NCI-H82 treated with DMSO at 0.1 percent for 48 hours (cell line): ENCODE measurements at regions not wholly inside any gene's neighbourhood (a gene's known extent, or its start where the extent isn't known, plus 50 kb on each side); places are given as distances from the start of the nearest gene placed in this dataset.
"Not testable (repeated sequence)": the region's sequence is repeated elsewhere in the genome, so short reads cannot be mapped to it uniquely, and the experiment has no call there.

ENCODE experiments used
- DNase-seq: peaks from one replicate; lab custom pipeline; 2025; ENCODE audit not compliant: unreplicated experiment; lab: John Stamatoyannopoulos, UW

DNA sequence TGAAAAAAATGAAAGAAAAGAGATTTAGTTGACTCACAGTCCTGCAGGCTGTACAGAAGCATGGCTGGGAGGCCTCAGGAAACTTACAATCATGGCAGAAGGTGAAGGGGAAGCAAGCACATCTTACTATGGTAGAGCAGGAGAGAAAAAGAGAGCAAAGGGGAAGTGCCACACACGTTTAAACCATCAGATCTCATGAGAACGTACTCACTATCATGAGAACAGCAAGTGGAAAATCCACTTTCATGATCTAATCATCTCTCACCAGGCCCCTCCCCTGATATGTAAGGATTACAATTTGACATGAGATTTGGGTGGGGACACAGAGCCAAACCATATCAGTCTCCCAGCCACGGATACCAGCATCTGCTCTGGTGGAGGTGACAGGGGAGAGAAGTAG, 50.8 kb upstream of the CPOX start:
- DNase-seq, result no peak

DNA sequence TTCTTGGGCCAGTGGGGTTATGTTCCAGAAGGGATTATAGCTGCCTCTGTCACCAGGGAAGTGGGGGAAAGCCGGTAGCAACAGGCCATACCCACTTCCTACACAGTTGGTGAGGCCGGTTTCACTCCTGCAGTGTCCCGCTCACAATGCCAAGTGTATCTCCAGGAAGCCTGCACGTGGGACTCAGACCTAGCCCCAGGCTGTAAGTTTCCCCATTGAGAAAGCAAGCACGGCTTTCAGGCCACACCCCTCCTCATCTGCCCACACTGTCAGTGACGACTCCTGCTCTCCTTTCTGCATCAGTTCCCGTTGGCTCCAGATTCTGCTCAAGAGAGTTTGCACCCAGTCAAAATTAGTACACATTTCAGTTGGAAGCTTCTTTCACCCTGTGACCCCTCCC, 51.6 kb upstream of the CPOX start:
- DNase-seq, result no peak

- no peak for DNase-seq
These were observed 53.3 kb upstream of the CPOX start for GRCh38 chr3:98646680-98647079.

DNA sequence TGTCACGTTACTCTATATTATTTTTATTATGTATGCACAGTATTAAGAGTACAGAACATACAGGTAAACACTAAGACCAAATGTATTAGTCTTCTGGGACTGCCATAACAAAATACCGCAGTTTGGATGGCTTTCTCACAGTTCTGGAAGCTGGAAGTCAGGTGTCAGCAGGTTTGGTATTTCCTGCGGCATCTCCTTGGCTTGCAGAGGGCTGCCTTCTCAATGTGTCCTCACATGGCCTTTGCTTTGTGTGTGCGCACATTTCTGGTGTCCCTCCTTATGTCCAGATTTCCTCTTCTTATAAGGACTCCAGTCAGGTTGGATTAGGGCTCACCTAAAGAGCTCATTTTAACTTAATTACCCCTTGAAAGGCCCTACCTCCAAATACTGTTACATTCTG, 53.8 kb upstream of the CPOX start:
- no peak for DNase-seq

DNA sequence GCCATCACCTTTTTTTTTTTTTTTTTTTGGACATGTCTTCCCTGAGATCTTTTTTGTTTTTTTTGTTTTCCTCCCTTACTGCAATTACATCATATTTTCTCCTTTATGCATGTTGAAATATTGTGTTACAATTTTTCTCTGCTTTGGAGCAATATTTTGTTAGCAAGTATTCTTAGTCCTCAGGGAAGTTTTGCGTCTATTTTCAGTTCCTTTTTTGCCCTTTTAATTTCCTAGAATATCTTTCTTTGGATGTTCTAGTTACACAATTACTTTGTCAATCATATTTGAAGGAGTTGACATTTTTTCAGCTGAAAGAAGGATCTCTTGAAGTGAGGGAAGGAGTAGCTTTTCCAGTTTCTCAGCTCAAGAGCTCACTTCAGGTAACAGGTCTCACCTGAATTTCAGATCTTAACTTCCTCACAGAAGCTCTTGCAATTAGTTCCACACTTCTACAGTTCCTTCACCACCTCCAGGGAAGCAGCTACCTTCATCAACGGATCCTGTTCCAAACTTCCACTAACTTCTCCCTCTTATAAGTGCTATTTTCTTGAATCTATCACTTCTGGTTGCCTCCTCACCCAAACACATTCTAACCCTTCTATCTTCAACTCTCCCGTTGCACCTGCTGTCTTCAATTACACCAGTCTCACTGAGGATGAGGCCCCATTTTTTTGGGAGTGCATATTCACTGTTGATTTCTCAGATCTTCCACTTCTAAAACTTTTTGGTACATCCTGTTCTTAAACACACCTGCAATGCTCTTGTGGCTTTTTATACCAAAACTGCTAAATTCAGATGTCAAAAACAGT, 57.8 kb upstream of the CPOX start:
- DNase-seq, result no peak

DNA sequence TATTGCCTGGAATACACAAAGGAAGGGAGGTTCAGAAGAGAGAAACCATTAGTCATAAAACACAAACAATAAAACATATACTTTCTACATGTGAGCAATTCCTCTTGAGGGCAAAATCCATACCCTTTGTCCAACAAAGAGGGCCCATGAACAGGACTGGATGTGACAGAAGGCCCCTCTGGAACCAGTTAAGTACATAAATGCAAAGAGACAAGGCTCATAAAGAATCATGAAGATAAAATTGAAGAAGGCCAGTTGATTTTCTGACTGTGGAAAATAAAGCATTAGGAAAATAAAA, 58.3 kb upstream of the CPOX start:
- DNase-seq, result no peak

DNA sequence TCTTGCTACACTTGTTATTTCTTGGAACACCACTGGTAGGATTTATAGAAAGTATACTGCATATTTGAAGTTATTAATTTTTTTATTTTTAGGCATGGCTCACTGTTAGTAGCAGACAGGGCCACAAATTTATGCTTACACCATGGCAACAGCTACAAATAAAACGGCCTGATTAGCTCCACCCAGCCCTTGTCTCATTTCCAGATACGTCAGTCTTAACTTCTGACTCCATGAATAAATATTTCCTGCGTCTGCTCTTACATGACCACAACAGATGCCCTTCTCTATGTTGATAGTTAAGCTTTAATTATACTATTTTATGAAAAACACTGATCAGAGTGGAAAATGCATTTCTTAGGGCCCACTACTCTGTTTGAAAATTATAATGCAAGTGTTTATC, 62.3 kb upstream of the CPOX start:
- no peak for DNase-seq

- peak; percentile 48 for DNase-seq
These were observed 64.0 kb upstream of the CPOX start for GRCh38 chr3:98657457-98657856.

DNA sequence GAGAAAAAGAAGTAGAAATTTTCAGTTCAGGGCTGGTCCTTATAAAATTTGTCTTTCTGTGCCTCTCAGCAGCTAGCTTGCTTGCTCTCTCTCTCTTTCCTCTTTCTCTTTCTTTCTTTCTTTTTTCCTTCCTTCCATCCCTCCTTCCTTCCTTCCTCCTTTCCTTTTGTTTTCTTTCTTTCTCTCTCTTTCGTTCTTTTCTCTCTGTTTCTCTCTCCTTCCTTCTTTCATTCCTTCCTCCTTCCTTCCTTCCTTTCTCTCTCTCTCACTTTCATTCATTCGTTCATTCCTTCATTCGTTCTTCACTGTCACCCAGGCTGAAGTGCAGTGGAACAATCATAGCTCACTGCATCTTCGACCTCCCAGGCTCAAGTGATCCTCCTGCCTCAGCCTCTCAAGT, 69.3 kb upstream of the CPOX start:
- DNase-seq, result no peak

GRCh38 chr3:98670020-98670419, 76.6 kb upstream of the CPOX start:
- no peak for DNase-seq

DNA sequence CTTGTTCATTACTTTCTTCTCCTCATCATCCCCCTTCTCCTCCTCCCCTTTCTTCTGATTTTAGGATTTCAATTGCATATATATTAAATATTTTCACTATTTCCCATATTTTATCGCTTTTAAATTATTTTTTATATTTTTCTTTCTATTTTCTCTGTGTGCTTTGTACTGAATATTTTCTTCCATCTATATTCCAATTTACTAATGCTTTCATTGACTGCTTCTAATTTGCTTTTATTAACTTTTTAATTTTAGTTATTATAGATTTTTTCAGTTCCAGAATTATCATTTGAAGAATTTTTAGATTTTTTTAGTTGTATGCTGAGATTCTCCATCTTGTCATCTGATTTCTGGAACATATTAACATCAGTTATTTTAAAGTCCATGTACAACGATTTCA, 83.2 kb upstream of the ST3GAL6 start:
- DNase-seq, result no peak

DNA sequence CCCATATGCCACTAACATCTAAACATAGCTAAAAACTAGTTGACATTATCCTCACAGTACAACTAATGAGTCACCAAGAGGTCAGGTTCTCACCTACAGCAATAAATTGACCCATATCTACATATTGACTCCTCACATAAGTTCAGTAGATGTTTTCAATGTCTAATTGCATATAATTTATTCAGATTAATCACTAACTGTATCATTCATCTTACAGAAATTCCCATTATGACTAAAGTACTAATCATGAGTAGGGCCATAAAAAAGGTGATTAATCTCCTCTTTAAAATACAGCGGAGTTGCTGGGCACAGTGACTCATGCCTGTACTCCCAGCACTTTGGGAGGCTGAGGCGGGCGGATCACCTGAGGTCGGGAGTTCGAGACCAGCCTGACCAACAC, 82.4 kb upstream of the ST3GAL6 start:
- DNase-seq, result no peak

DNA sequence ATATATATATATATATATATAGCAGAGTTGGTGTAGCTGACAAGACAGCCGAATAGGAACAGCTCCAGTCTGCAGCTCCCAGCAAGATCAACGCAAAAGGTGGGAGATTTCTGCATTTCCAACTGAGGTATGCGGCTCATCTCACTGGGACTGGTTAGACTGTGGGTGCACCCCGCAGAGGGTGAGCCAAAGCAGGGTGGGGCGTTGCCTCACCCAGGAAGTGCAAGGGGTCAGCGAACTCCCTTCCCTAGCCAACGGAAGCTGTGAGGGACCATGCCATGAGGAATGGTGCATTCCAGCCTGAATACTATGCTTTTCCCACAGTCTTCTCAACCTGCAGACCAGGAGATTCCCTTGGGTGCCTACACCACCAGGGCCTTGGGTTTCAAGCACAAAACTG, 81.7 kb upstream of the ST3GAL6 start:
- DNase-seq, result no peak

- DNase-seq, result not testable (repeated sequence)
These were observed 80.7 kb upstream of the ST3GAL6 start for GRCh38 chr3:98682391-98682790.

DNA sequence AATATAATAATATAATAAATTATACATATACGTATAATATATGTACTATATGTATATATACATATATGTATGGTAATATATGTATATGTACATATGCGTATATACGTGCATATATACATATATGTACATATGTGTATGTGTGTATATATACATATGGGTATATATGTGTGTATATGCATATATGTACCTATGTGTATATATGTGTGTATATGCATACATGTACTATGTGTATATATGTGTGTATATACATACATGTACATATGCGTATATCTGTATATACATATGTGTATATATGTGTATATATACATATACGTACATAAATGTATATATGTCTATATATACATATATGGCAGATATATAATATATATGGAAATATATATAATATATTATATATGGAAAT, 74.8 kb upstream of the ST3GAL6 start:
- DNase-seq, result no peak

- DNase-seq, result no peak
These were observed 72.3 kb upstream of the ST3GAL6 start for GRCh38 chr3:98690876-98691275.

DNA sequence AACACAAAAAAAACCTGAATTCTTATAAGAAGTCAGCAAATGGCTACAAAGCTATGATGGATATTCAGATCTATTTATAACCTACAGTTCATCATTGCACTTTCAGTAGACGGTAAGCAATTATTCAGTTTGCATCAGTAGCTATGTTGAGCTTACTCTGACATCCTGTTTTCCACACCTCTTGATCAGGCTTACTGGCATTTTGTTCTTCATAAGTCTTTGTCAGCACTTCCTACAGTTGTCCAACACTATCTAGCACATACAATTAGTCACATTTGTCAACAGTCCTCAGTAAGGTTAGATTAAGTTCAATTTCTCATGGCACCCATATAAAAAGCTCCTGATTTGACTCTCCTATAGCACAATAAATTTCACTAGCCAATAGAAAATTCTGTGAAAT, 71.2 kb upstream of the ST3GAL6 start:
- DNase-seq, result no peak

DNA sequence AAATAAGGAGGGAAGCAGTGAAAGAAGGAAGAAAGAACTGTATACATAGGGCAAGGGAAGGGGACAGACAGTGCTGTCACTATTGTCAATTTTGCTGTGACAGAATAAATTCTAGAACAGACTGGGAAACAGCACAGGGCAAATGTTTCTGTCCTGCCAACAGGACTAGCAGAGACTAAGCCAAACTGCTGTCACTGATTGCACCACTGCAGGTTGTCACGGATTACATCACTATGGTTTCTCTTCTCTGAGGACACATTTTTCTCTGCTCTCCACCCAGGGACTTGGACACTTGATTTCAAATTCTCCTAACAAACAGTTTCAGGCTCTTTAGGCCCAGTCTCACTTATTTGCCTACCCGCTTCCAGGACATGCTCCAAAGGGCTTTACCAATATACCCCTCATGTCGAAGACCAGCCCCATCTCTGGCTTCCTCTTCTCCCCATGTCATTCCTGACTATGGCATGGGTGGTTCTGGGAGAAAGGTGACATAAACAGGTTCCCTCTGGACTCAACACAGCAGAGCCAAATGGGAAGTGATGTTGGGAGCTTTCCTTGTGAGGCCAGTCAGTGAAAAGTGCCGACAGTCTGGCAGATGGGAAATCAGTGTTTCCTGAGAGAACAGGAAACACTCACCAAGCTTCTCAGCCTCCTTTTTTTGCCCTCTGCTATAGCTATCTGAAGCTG, 70.2 kb upstream of the ST3GAL6 start:
- no peak for DNase-seq

- DNase-seq, result no peak
These were observed 67.3 kb upstream of the ST3GAL6 start for GRCh38 chr3:98695796-98696195.

DNA sequence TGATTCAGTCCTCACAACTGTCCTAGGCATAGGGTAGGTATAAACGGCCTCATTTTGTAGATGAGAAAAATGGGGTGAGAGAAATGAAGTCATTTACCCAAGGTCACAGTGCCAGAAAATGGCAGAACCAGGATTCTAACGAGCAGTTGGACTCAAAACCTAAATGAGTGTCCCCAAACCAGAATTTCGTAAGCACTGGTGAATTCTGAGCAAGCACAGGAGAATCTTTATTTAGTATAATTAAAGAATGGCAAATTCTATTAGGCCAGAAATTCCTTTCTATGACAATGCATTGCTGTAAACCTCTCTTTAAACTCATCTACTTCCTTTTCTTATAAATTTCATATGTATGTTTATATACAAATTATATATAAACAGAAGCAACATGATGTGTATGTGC, 66.8 kb upstream of the ST3GAL6 start:
- not testable (repeated sequence) for DNase-seq

- DNase-seq, result no peak
These were observed 65.9 kb upstream of the ST3GAL6 start for GRCh38 chr3:98697225-98697624.

- no peak for DNase-seq
These were observed 64.0 kb upstream of the ST3GAL6 start for GRCh38 chr3:98699132-98699531.

DNA sequence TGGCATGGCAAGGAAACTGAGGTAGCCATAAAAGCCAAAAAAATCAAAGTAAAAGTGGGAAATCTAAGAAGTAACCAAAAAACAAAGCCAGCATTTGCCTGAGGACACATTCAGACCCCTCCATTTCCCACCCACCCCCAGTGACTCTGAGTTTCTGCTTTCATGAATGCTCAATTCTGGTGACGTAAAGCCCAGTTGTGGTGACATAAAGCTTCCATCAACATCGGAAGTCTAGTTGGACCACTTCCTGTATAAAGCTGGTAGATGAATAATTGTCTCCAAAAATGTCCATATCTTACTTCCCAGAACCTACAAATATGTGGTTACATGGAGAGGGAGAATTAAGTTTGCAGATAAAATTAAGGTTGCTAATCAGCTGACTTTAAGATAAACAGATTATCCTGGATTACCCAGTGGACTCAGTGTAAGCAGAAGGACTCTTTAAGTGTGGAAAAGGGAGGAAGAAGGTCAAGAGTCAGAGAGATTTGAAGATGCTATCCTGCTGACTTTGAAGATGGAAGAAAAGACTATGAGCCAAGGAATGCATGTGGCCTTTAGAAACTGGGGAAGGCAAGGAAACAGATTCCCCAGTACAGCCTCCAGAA, 62.0 kb upstream of the ST3GAL6 start:
- DNase-seq, result no peak
